WTC11 (cell line): ENCODE measurements at regions not wholly inside any gene's neighbourhood (a gene's known extent, or its start where the extent isn't known, plus 50 kb on each side); places are given as distances from the start of the nearest gene placed in this dataset.

Experiments used
- ATAC-seq: fragments of 200-7000 bp; cut with Tn5 transposase; 2 replicates; pipeline ENCODE4 v1.10.0; 2021; ENCODE audit warnings: mild to moderate bottlenecking, moderate library complexity
- CTCF ChIA-PET: fragments of 300-600 bp; sonication (Branson Sonifier 250); formaldehyde crosslinking; loops from one replicate; lab custom pipeline; 2021; ENCODE audit warnings: antibody characterized with exemption; lab: Charles Lee
- POLR2A ChIA-PET: fragments of 350-600 bp; sonication (Branson Sonifier 250); formaldehyde crosslinking; loops from one replicate; lab custom pipeline; 2021; ENCODE audit warnings: antibody characterized with exemption; lab: Charles Lee
- DNase-seq: peaks from one replicate; pipeline ENCODE4 v3.0.0; 2021; ENCODE audit warnings: low spot score
- H3K27ac Mint-ChIP-seq: 2 replicates; pipeline ENCODE4 v1.8.0; 2021; ENCODE audit warnings: mixed read lengths
- H3K27me3 Mint-ChIP-seq: 2 replicates; pipeline ENCODE4 v1.8.0; 2021; ENCODE audit warnings: low read depth, mild to moderate bottlenecking, moderate library complexity, mixed read lengths
- H3K36me3 Mint-ChIP-seq: 2 replicates; pipeline ENCODE4 v1.8.0; 2021; ENCODE audit warnings: mixed read lengths
- H3K4me1 Mint-ChIP-seq: 2 replicates; pipeline ENCODE4 v1.8.0; 2022; ENCODE audit warnings: mixed read lengths
- H3K4me3 Mint-ChIP-seq: 2 replicates; pipeline ENCODE4 v1.8.0; 2021; ENCODE audit warnings: mild to moderate bottlenecking, moderate library complexity, mixed read lengths
- H3K9me3 Mint-ChIP-seq: 2 replicates; pipeline ENCODE4 v1.8.0; 2021; ENCODE audit warnings: mixed read lengths
- ELF4 ChIP-seq: sonication (generic); formaldehyde crosslinking; IDR thresholded peaks from 2 replicates; pipeline ENCODE4 v1.8.1; 2022; ENCODE audit warnings: low read depth, mild to moderate bottlenecking, moderate library complexity, missing genetic modification reagents
- GTF2I ChIP-seq: fragments of 250-450 bp; sonication (Bioruptor Pico); conservative IDR thresholded peaks from 2 replicates; pipeline ENCODE4 v1.4.0; 2021; ENCODE audit warnings: mild to moderate bottlenecking
- HMGA2 ChIP-seq: fragments of 250-450 bp; sonication (Bioruptor Pico); IDR thresholded peaks from 2 replicates; pipeline ENCODE4 v1.4.0; 2021; ENCODE audit warnings: mild to moderate bottlenecking, moderate library complexity
- JUN ChIP-seq: sonication (generic); formaldehyde crosslinking; IDR thresholded peaks from 2 replicates; pipeline ENCODE4 v1.8.0; 2023; ENCODE audit warnings: mild to moderate bottlenecking, missing genetic modification reagents
- MYBL2 ChIP-seq: sonication (generic); formaldehyde crosslinking; IDR thresholded peaks from 2 replicates; pipeline ENCODE4 v1.8.1; 2023; ENCODE audit warnings: mild to moderate bottlenecking, moderate library complexity, missing genetic modification reagents
- OVOL2 ChIP-seq: fragments of 250-450 bp; sonication (Bioruptor Pico); IDR thresholded peaks from 2 replicates; pipeline ENCODE4 v1.9.0; 2021; ENCODE audit warnings: mild to moderate bottlenecking, borderline replicate concordance
- TEAD4 ChIP-seq: sonication (generic); formaldehyde crosslinking; IDR thresholded peaks from 2 replicates; pipeline ENCODE4 v1.8.0; 2022; ENCODE audit warnings: mild to moderate bottlenecking, missing genetic modification reagents
- ZNF121 ChIP-seq: sonication (generic); formaldehyde crosslinking; IDR thresholded peaks from 2 replicates; pipeline ENCODE4 v1.8.0; 2023; ENCODE audit warnings: missing genetic modification reagents
- ZNF138 ChIP-seq: sonication (generic); formaldehyde crosslinking; conservative IDR thresholded peaks from 2 replicates; pipeline ENCODE4 v1.8.1; 2022; ENCODE audit warnings: mild to moderate bottlenecking, moderate library complexity, missing genetic modification reagents
- ZNF317 ChIP-seq: sonication (generic); formaldehyde crosslinking; IDR thresholded peaks from 2 replicates; pipeline ENCODE4 v1.8.1; 2023; ENCODE audit warnings: low read depth, mild to moderate bottlenecking, moderate library complexity, missing genetic modification reagents, borderline replicate concordance
- ZNF671 ChIP-seq: fragments of 250-450 bp; sonication (Bioruptor Pico); IDR thresholded peaks from 2 replicates; pipeline ENCODE4 v1.8.0; 2021; ENCODE audit warnings: mild to moderate bottlenecking
- TF ChIP-seq, protein P1 (sequence below): sonication (generic); formaldehyde crosslinking; IDR thresholded peaks from 2 replicates; pipeline ENCODE4 v1.8.0; 2022; ENCODE audit warnings: missing genetic modification reagents
- TF ChIP-seq, protein P2 (sequence below): sonication (generic); formaldehyde crosslinking; IDR thresholded peaks from 2 replicates; pipeline ENCODE4 v1.8.1; 2022; ENCODE audit warnings: missing genetic modification reagents, borderline replicate concordance
- TF ChIP-seq, protein P3 (sequence below): sonication (generic); formaldehyde crosslinking; IDR thresholded peaks from 2 replicates; pipeline ENCODE4 v1.8.1; 2022; ENCODE audit warnings: mild to moderate bottlenecking, missing genetic modification reagents, moderate library complexity, borderline replicate concordance
- TF ChIP-seq, protein P4 (sequence below): fragments of 250-450 bp; sonication (Bioruptor Pico); IDR thresholded peaks from 2 replicates; pipeline ENCODE4 v1.9.0; 2021; ENCODE audit warnings: mild to moderate bottlenecking
- TF ChIP-seq, protein P5 (sequence below): sonication (generic); formaldehyde crosslinking; IDR thresholded peaks from 2 replicates; pipeline ENCODE4 v1.8.1; 2023; ENCODE audit warnings: mild to moderate bottlenecking, moderate library complexity, missing genetic modification reagents

DNA sequence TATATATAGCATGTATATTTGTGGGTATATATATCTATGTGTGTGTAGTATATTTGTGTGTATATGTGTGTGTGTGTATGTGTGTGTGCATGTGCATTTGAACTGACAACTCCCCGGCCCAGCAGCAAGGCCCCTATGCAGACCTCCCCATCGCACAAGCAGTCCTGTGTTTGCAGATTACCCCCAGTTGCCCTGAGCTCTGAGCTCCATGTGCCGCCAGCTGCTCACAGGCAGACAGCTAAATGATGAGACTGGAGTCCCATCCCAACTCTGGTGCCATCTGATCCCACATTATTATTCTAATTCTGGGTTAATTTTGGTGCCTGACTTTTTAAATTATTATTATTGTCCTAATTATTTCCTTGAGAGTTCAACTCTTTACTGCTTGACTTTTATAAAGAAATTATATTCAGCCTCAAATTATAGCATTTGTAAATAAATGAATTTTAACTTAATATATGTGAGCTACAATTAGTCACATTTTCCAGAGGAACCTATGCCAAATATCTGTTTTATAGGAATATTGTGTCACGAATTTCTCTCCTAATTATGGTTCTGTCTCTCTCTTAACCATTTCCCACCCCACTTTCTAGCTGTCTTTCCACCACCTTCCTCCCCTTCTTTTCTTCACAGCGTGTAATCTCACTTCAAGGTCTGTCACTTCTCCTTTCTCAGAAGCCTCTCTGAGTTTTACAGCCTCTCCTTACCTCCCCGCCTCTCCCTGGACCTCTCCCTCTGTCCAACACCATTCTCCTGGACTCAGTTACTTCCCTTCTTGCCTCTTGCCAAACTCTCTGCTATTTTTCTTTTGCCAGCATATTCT lies 90.6 kb upstream of the SYNDIG1 start (continued):
- TF ChIP-seq, protein P1, sequence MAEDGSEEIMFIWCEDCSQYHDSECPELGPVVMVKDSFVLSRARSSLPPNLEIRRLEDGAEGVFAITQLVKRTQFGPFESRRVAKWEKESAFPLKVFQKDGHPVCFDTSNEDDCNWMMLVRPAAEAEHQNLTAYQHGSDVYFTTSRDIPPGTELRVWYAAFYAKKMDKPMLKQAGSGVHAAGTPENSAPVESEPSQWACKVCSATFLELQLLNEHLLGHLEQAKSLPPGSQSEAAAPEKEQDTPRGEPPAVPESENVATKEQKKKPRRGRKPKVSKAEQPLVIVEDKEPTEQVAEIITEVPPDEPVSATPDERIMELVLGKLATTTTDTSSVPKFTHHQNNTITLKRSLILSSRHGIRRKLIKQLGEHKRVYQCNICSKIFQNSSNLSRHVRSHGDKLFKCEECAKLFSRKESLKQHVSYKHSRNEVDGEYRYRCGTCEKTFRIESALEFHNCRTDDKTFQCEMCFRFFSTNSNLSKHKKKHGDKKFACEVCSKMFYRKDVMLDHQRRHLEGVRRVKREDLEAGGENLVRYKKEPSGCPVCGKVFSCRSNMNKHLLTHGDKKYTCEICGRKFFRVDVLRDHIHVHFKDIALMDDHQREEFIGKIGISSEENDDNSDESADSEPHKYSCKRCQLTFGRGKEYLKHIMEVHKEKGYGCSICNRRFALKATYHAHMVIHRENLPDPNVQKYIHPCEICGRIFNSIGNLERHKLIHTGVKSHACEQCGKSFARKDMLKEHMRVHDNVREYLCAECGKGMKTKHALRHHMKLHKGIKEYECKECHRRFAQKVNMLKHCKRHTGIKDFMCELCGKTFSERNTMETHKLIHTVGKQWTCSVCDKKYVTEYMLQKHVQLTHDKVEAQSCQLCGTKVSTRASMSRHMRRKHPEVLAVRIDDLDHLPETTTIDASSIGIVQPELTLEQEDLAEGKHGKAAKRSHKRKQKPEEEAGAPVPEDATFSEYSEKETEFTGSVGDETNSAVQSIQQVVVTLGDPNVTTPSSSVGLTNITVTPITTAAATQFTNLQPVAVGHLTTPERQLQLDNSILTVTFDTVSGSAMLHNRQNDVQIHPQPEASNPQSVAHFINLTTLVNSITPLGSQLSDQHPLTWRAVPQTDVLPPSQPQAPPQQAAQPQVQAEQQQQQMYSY (CRISPR knock-in tag), result no peak
- TF ChIP-seq GTF2I (CRISPR knock-in tag) (no peak), MYBL2 (CRISPR knock-in tag) (no peak), ZNF671 (CRISPR knock-in tag) (no peak), OVOL2 (CRISPR knock-in tag) (no peak), HMGA2 (no peak), ZNF138 (no peak), ELF4 (CRISPR knock-in tag) (no peak)
- TF ChIP-seq, protein P2, sequence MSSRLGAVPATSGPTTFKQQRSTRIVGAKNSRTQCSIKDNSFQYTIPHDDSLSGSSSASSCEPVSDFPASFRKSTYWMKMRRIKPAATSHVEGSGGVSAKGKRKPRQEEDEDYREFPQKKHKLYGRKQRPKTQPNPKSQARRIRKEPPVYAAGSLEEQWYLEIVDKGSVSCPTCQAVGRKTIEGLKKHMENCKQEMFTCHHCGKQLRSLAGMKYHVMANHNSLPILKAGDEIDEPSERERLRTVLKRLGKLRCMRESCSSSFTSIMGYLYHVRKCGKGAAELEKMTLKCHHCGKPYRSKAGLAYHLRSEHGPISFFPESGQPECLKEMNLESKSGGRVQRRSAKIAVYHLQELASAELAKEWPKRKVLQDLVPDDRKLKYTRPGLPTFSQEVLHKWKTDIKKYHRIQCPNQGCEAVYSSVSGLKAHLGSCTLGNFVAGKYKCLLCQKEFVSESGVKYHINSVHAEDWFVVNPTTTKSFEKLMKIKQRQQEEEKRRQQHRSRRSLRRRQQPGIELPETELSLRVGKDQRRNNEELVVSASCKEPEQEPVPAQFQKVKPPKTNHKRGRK (CRISPR knock-in tag), result no peak
- TF ChIP-seq, protein P3, sequence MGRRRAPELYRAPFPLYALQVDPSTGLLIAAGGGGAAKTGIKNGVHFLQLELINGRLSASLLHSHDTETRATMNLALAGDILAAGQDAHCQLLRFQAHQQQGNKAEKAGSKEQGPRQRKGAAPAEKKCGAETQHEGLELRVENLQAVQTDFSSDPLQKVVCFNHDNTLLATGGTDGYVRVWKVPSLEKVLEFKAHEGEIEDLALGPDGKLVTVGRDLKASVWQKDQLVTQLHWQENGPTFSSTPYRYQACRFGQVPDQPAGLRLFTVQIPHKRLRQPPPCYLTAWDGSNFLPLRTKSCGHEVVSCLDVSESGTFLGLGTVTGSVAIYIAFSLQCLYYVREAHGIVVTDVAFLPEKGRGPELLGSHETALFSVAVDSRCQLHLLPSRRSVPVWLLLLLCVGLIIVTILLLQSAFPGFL, result no peak

DNA sequence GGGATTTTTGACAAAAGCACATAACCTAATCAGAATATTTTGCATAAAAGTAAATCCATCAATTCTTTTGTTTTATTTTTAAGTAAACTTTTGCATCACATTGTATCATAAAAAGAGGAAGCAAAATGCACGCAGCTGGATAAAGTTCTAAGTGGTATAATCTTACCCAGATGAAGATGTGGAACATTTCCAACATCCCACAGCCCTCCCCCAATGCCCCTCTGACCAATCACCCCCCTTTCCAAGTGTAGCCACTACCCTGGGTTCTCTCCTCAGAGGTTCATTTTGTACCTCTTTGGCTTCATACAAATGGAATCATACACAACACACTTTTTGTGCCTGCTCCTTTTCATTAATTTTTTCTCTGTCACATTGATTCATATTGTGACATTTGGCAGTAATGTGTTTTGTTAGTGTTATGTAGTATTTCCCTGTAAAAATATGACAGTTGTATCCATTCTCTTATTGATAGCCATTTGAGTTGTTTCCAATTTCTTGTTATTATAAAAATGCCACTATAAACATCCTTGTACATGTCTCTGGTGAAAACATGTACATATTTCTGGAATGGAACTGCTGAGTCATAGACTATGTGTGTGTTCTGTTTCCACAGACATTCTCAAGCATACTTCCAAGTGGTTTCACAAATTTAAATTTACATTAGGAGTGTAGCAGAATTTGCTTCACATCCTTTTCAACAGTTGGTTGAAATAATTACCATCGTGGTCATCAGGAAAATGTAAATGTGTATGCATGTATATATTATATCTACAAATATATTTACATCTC lies 92.9 kb upstream of the SYNDIG1 start:
- Mint-ChIP-seq H3K27ac (no peak overlapping the region), H3K36me3 (no peaks in the 10 kb centered on the region), H3K4me3 (no peak overlapping the region)
- TF ChIP-seq JUN (CRISPR knock-in tag), result no peak
- TF ChIP-seq, protein P4, sequence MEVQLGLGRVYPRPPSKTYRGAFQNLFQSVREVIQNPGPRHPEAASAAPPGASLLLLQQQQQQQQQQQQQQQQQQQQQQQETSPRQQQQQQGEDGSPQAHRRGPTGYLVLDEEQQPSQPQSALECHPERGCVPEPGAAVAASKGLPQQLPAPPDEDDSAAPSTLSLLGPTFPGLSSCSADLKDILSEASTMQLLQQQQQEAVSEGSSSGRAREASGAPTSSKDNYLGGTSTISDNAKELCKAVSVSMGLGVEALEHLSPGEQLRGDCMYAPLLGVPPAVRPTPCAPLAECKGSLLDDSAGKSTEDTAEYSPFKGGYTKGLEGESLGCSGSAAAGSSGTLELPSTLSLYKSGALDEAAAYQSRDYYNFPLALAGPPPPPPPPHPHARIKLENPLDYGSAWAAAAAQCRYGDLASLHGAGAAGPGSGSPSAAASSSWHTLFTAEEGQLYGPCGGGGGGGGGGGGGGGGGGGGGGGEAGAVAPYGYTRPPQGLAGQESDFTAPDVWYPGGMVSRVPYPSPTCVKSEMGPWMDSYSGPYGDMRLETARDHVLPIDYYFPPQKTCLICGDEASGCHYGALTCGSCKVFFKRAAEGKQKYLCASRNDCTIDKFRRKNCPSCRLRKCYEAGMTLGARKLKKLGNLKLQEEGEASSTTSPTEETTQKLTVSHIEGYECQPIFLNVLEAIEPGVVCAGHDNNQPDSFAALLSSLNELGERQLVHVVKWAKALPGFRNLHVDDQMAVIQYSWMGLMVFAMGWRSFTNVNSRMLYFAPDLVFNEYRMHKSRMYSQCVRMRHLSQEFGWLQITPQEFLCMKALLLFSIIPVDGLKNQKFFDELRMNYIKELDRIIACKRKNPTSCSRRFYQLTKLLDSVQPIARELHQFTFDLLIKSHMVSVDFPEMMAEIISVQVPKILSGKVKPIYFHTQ (CRISPR knock-in tag), result no peak
- TF ChIP-seq ZNF317 (CRISPR knock-in tag), result no peak
- no peak for TF ChIP-seq ZNF121 (CRISPR knock-in tag)
- TF ChIP-seq TEAD4 (CRISPR knock-in tag), result no peak
- TF ChIP-seq, protein P5, sequence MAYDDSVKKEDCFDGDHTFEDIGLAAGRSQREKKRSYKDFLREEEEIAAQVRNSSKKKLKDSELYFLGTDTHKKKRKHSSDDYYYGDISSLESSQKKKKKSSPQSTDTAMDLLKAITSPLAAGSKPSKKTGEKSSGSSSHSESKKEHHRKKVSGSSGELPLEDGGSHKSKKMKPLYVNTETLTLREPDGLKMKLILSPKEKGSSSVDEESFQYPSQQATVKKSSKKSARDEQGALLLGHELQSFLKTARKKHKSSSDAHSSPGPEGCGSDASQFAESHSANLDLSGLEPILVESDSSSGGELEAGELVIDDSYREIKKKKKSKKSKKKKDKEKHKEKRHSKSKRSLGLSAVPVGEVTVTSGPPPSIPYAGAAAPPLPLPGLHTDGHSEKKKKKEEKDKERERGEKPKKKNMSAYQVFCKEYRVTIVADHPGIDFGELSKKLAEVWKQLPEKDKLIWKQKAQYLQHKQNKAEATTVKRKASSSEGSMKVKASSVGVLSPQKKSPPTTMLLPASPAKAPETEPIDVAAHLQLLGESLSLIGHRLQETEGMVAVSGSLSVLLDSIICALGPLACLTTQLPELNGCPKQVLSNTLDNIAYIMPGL (CRISPR knock-in tag), result no peak
- no peak for TF ChIP-seq ZNF138
- TF ChIP-seq, all 79 proteins: peak for 0
- H3K9me3 Mint-ChIP-seq, result no peaks in the 10 kb centered on the region
- ChIA-PET CTCF (no interaction called here), POLR2A (no interaction called here)
- ATAC-seq (no peak), DNase-seq (no peak)
- H3K4me1 Mint-ChIP-seq, result peaks cover 9% of the 10 kb centered on the region; the same call in 1 of the 2 replicates
- H3K27me3 Mint-ChIP-seq, result no peaks in the 10 kb centered on the region; the same call in 1 of the 2 replicates
